ENCODE measurements at regions not wholly inside any gene's neighbourhood (a gene's known extent, or its start where the extent isn't known, plus 50 kb on each side); places are given as distances from the start of the nearest gene placed in this dataset.

DNA sequence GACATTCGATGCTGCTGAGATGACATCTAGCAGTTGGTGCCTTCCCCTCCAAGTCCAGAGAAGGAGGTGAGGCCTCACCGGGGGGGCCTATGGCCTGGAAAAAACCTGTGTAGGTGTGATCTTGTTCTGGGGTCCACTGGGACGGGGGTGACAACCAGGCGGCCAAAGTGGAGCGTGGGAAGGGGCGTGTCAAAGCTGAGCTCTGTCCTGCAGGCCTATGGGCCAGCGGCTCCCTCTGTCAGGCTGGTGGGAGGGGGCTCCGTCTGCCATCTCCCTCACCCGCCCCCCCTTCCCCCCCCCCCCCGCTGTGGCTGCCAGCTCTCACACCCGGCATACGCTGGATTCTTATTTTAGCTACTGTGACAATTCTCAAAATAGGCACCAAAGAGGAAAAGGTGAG lies 56.7 kb upstream of the UQCRFS1 start:
- no peak for DNase-seq
- CTCF ChIA-PET = interaction anchor here (0.8 to 1.0 kb wide), 2 partner anchors 9 to 259 kb away, joined by 3 read pairs; no protein-coding TSS in a partner anchor
- Histone ChIP-seq H3F3A (replicated peaks; ENCODE audit: insufficient read depth) (no peaks in the 10 kb centered on the region), H3K9ac (no peak overlapping the region), H4K20me1 (ENCODE audit: insufficient read depth) (no peaks in the 10 kb centered on the region), H3K9me3 (no peaks in the 10 kb centered on the region), H3K4me1 (ENCODE audit: control insufficient read depth in 1 of 2, insufficient read depth in 2 of 2, low read depth in 1 of 2, low read length in 1 of 2) (no peaks in the 10 kb centered on the region), H3K9me2 (no peaks in the 10 kb centered on the region), H3K79me2 (ENCODE audit: insufficient read depth) (no peaks in the 10 kb centered on the region), H2AFZ (ENCODE audit: low read depth) (no peak overlapping the region), H3K4me3 (ENCODE audit: low read depth in 2 of 2, low read length in 1 of 2) (no peak overlapping the region), H3K36me3 (replicated peaks in 1 of 2; ENCODE audit: control insufficient read depth in 1 of 2, insufficient read depth in 2 of 2, low read length in 1 of 2) (no peaks in the 10 kb centered on the region), H3K27me3 (ENCODE audit: insufficient read depth) (peaks cover 34% of the 10 kb centered on the region), H3K27ac (ENCODE audit: low read depth in 2 of 2, low read length in 1 of 2) (no peak overlapping the region), H3K4me2 (no peak overlapping the region)
- POLR2A ChIA-PET = no interaction called here
- 39% methylated on average over 5 of the region's 12 CpGs for WGBS (ENCODE audit: low lambda C conversion rate)
- TF ChIP-seq, protein P1, sequence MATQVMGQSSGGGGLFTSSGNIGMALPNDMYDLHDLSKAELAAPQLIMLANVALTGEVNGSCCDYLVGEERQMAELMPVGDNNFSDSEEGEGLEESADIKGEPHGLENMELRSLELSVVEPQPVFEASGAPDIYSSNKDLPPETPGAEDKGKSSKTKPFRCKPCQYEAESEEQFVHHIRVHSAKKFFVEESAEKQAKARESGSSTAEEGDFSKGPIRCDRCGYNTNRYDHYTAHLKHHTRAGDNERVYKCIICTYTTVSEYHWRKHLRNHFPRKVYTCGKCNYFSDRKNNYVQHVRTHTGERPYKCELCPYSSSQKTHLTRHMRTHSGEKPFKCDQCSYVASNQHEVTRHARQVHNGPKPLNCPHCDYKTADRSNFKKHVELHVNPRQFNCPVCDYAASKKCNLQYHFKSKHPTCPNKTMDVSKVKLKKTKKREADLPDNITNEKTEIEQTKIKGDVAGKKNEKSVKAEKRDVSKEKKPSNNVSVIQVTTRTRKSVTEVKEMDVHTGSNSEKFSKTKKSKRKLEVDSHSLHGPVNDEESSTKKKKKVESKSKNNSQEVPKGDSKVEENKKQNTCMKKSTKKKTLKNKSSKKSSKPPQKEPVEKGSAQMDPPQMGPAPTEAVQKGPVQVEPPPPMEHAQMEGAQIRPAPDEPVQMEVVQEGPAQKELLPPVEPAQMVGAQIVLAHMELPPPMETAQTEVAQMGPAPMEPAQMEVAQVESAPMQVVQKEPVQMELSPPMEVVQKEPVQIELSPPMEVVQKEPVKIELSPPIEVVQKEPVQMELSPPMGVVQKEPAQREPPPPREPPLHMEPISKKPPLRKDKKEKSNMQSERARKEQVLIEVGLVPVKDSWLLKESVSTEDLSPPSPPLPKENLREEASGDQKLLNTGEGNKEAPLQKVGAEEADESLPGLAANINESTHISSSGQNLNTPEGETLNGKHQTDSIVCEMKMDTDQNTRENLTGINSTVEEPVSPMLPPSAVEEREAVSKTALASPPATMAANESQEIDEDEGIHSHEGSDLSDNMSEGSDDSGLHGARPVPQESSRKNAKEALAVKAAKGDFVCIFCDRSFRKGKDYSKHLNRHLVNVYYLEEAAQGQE (IDR thresholded peaks at IDR 0.05; ENCODE audit: low read depth, low read length) = no peak
- TF ChIP-seq FOXM1 (IDR thresholded peaks at IDR 0.05; ENCODE audit: low read depth) (no peak), FOSL2 (IDR thresholded peaks at IDR 0.05; ENCODE audit: borderline replicate concordance, low read depth) (no peak), GATA2 (CRISPR knock-in tag; IDR thresholded peaks at IDR 0.05) (no peak), CHD2 (IDR thresholded peaks at IDR 0.05; ENCODE audit: low read length, partially characterized antibody) (no peak), EZH2phosphoT487 (IDR thresholded peaks at IDR 0.05; ENCODE audit: borderline replicate concordance, low read depth) (no peak), EP300 (IDR thresholded peaks at IDR 0.05; ENCODE audit: borderline replicate concordance in 1 of 2, low read depth in 1 of 2, low read length in 1 of 2) (no peak), TCF12 (IDR thresholded peaks at IDR 0.05) (no peak), RFX5 (IDR thresholded peaks at IDR 0.05; ENCODE audit: low read length) (no peak), TEAD4 (IDR thresholded peaks at IDR 0.05; ENCODE audit: borderline replicate concordance, insufficient read depth) (no peak), RCOR1 (IDR thresholded peaks at IDR 0.05; ENCODE audit: low read length) (no peak), MEF2A (IDR thresholded peaks at IDR 0.05; ENCODE audit: borderline replicate concordance, low read depth) (no peak), ELF1 (IDR thresholded peaks at IDR 0.05) (no peak), POLR2AphosphoS5 (IDR thresholded peaks at IDR 0.05; ENCODE audit: low read depth, low read length) (no peak), RAD21 (IDR thresholded peaks at IDR 0.05; ENCODE audit: low read length) (no peak), JUND (IDR thresholded peaks at IDR 0.05) (no peak)
- TF ChIP-seq, protein P2, sequence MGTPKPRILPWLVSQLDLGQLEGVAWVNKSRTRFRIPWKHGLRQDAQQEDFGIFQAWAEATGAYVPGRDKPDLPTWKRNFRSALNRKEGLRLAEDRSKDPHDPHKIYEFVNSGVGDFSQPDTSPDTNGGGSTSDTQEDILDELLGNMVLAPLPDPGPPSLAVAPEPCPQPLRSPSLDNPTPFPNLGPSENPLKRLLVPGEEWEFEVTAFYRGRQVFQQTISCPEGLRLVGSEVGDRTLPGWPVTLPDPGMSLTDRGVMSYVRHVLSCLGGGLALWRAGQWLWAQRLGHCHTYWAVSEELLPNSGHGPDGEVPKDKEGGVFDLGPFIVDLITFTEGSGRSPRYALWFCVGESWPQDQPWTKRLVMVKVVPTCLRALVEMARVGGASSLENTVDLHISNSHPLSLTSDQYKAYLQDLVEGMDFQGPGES (IDR thresholded peaks at IDR 0.05; ENCODE audit: low read depth, low read length) = no peak
- TF ChIP-seq, protein P3, sequence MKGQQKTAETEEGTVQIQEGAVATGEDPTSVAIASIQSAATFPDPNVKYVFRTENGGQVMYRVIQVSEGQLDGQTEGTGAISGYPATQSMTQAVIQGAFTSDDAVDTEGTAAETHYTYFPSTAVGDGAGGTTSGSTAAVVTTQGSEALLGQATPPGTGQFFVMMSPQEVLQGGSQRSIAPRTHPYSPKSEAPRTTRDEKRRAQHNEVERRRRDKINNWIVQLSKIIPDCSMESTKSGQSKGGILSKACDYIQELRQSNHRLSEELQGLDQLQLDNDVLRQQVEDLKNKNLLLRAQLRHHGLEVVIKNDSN (IDR thresholded peaks at IDR 0.05; ENCODE audit: borderline replicate concordance, low read depth) = no peak
- TF ChIP-seq, protein P4, sequence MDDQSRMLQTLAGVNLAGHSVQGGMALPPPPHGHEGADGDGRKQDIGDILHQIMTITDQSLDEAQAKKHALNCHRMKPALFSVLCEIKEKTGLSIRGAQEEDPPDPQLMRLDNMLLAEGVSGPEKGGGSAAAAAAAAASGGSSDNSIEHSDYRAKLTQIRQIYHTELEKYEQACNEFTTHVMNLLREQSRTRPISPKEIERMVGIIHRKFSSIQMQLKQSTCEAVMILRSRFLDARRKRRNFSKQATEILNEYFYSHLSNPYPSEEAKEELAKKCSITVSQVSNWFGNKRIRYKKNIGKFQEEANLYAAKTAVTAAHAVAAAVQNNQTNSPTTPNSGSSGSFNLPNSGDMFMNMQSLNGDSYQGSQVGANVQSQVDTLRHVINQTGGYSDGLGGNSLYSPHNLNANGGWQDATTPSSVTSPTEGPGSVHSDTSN (IDR thresholded peaks at IDR 0.05) = no peak
- TF ChIP-seq, protein P5, sequence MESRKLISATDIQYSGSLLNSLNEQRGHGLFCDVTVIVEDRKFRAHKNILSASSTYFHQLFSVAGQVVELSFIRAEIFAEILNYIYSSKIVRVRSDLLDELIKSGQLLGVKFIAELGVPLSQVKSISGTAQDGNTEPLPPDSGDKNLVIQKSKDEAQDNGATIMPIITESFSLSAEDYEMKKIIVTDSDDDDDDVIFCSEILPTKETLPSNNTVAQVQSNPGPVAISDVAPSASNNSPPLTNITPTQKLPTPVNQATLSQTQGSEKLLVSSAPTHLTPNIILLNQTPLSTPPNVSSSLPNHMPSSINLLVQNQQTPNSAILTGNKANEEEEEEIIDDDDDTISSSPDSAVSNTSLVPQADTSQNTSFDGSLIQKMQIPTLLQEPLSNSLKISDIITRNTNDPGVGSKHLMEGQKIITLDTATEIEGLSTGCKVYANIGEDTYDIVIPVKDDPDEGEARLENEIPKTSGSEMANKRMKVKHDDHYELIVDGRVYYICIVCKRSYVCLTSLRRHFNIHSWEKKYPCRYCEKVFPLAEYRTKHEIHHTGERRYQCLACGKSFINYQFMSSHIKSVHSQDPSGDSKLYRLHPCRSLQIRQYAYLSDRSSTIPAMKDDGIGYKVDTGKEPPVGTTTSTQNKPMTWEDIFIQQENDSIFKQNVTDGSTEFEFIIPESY (IDR thresholded peaks at IDR 0.05; ENCODE audit: borderline replicate concordance, low read depth) = no peak

Data from SK-N-SH (cell line).